Transverse colon (tissue), 4 donors: ENCODE measurements at regions not wholly inside any gene's neighbourhood (a gene's known extent, or its start where the extent isn't known, plus 50 kb on each side); places are given as distances from the start of the nearest gene placed in this dataset.

Source experiments
- DNase-seq: peaks from one replicate; pipeline ENCODE4 v3.0.0-alpha.2; 2019
- H3K27ac ChIP-seq, 4 donors: fragments of 200-600 bp; sonication (generic); 2 replicates each; pipeline ENCODE4 v1.5.1; 2016 to 2018; ENCODE audit warnings: inconsistent platforms in 4 of 4
- H3K27me3 ChIP-seq: fragments of 200-600 bp; sonication (generic); 2 replicates; pipeline ENCODE4 v1.5.1; 2017; ENCODE audit warnings: inconsistent platforms
- H3K36me3 ChIP-seq, 4 donors: fragments of 200-600 bp; sonication (generic); 2 replicates each; pipeline ENCODE4 v1.5.1; 2017 to 2019; ENCODE audit warnings: inconsistent platforms in 4 of 4
- H3K4me1 ChIP-seq, 4 donors: fragments of 200-600 bp; sonication (generic); 2 replicates each; pipeline ENCODE4 v1.5.1; 2017 to 2020; ENCODE audit warnings: inconsistent platforms in 4 of 4
- H3K4me3 ChIP-seq, 4 donors: fragments of 200-600 bp; sonication (generic); 1 replicate in 1 of 4; 2 replicates in 3 of 4; pipeline versions ENCODE4 v1.5.1 to v1.6.1; 2017 to 2019; ENCODE audit warnings: inconsistent platforms in 4 of 4
- H3K9me3 ChIP-seq, 2 donors: fragments of 200-600 bp; sonication (generic); 2 replicates each; pipeline ENCODE4 v1.5.1; 2017 to 2019; ENCODE audit warnings: inconsistent platforms in 2 of 2
- EP300 ChIP-seq: sonication (generic); formaldehyde crosslinking; IDR thresholded peaks from one replicate; pipeline ENCODE4 v1.6.1; 2017; ENCODE audit warnings: antibody characterized with exemption, low read depth
- POLR2A ChIP-seq: fragments of 450-650 bp; IDR thresholded peaks from one replicate; pipeline ENCODE4 v1.6.1; 2016; ENCODE audit warnings: antibody characterized with exemption, mild to moderate bottlenecking, moderate library complexity
- POLR2AphosphoS5 ChIP-seq, 3 donors: sonication (generic); formaldehyde crosslinking; IDR thresholded peaks; one replicate each; pipeline ENCODE4 v1.6.1; 2016; ENCODE audit warnings: antibody characterized with exemption in 3 of 3
- WGBS, 2 donors: methylation state at CpG; one replicate each; pipeline ENCODE4 v1.1.5; 2018; ENCODE audit warnings: low coverage in 1 of 2; 5-methylcytosine and 5-hydroxymethylcytosine counted together
- in situ Hi-C, 4 donors: fragments of 200-750 bp; cut with MboI; loops; one replicate each; pipeline versions ENCODE4 v1.15.0 to v1.15.1; 2017; ENCODE audit warnings: low sequenced_read_pairs in 3 of 4, low pct_ligation_motif_present in 1 of 4, low pct_unique_long_range_greater_than_20kb in 1 of 4
- intact Hi-C: fragments of 100-400 bp; cut with DNase I; formaldehyde crosslinking; loops from one replicate; pipeline ENCODE4 v1.15.1; 2023; ENCODE audit warnings: low total_unique reads
- TF ChIP-seq, protein P1 (sequence below), 5 experiments: fragments of 200-600 bp in 3 of 5; fragments of 450-650 bp in 2 of 5; sonication (generic) in 3 of 5; IDR thresholded peaks; 1 replicate in 2 of 5; 2 replicates in 3 of 5; pipeline ENCODE4 v1.5.1; 2016 to 2017; ENCODE audit warnings: antibody characterized with exemption in 5 of 5, inconsistent platforms in 3 of 5, mild to moderate bottlenecking in 2 of 5, moderate library complexity in 1 of 5

GRCh38 chr7:25805027-25805687, 346.8 kb upstream of the NFE2L3 start:
- Histone ChIP-seq H3K27me3 (no peaks in the 10 kb centered on the region), H3K27ac (peak overlapping the region in 3 of 4 donors; percentile 20 to 59 (median 55)), H3K4me3 (no peak overlapping the region), H3K4me1 (peaks cover 0 to 16% (median 5%) of the 10 kb centered on the region in 4 donors), H3K36me3 (no peaks in the 10 kb centered on the region), H3K9me3 (no peaks in the 10 kb centered on the region)
- TF ChIP-seq EP300, result no peak
- TF ChIP-seq POLR2AphosphoS5 (IDR thresholded peaks at IDR 0.05), result peak in 1 of 3 donors; percentile 5
- DNase-seq, result no peak
- 67 to 82% methylated on average over 2 to 4 of the region's 4 CpGs for WGBS, 2 donors
- in situ Hi-C loops, result no loop called here
- intact Hi-C loops, result no loop called here

DNA sequence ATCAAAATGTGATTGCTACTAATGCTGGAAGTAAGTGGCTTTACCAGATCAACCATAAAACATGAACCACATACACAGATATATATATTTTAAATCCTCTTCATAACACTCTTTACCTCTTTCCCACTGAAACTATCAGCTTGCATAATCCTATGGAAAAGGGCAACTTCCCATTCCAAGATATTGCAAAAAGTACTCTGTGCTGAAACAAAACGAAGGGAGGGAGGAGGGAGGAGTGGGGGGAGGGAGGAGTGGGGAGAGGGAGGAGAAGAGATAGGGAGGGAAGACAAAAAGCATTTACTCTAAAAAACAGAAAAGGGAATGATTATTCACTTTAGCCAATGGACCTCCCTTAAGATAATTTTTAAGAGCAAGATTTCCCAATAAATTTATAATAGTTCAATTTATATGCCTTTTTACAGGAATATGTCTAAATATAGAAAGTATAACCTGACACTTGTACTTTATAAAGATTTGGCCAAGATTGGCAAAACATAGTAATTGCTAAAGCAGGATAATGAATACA, 344.8 kb upstream of the NFE2L3 start:
- Histone ChIP-seq H3K27ac (peak overlapping the region in 2 of 4 donors; percentile 24 to 59), H3K27me3 (no peaks in the 10 kb centered on the region), H3K4me3 (no peak overlapping the region), H3K9me3 (no peaks in the 10 kb centered on the region), H3K36me3 (no peaks in the 10 kb centered on the region), H3K4me1 (peaks cover 0 to 16% (median 5%) of the 10 kb centered on the region in 4 donors)
- no peak for TF ChIP-seq EP300
- TF ChIP-seq, protein P1, sequence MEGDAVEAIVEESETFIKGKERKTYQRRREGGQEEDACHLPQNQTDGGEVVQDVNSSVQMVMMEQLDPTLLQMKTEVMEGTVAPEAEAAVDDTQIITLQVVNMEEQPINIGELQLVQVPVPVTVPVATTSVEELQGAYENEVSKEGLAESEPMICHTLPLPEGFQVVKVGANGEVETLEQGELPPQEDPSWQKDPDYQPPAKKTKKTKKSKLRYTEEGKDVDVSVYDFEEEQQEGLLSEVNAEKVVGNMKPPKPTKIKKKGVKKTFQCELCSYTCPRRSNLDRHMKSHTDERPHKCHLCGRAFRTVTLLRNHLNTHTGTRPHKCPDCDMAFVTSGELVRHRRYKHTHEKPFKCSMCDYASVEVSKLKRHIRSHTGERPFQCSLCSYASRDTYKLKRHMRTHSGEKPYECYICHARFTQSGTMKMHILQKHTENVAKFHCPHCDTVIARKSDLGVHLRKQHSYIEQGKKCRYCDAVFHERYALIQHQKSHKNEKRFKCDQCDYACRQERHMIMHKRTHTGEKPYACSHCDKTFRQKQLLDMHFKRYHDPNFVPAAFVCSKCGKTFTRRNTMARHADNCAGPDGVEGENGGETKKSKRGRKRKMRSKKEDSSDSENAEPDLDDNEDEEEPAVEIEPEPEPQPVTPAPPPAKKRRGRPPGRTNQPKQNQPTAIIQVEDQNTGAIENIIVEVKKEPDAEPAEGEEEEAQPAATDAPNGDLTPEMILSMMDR (IDR thresholded peaks at IDR 0.05), result no peak
- no peak for TF ChIP-seq POLR2AphosphoS5 (IDR thresholded peaks at IDR 0.05)
- no peak for TF ChIP-seq POLR2A
- DNase-seq, result no peak
- intact Hi-C loops, result no loop called here
- in situ Hi-C loops, result no loop called here
- WGBS, 2 donors, result 13 to 47% methylated on average over 1 of the region's 1 CpG

DNA sequence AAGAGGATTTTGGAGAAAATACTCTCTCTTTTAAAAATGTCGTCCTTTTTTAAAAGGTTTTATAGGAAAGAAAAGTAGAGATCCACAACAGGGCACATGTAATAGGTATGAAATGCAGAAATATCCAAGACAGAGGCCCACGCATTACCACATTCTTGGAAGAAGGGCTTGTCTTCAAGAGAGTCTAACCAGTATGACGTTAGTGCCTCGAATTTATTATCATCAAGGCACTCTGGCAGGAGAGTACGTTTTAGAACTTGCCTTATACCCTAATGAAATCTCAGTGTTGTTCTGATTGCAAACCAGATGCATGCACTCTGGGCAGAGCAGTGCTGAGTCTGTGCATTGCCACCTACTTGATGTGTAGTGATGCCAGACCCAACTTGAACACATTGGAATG, 342.6 kb upstream of the NFE2L3 start:
- in situ Hi-C loops (no loop called here), intact Hi-C loops (no loop called here)
- peaks cover 0 to 16% (median 5%) of the 10 kb centered on the region in 4 donors for H3K4me1 ChIP-seq
- DNase-seq, result no peak
- no peak overlapping the region for H3K4me3 ChIP-seq
- TF ChIP-seq, protein P1 (IDR thresholded peaks at IDR 0.05), result no peak
- peak in 1 of 3 donors; percentile 46 for TF ChIP-seq POLR2AphosphoS5 (IDR thresholded peaks at IDR 0.05)
- no peak for TF ChIP-seq EP300
- 71 to 79% methylated on average over 5 of the region's 5 CpGs for WGBS, 2 donors
- no peaks in the 10 kb centered on the region for H3K9me3 ChIP-seq
- H3K27me3 ChIP-seq, result no peaks in the 10 kb centered on the region
- H3K27ac ChIP-seq, result peak overlapping the region; percentile 15 to 59 (median 42)
- H3K36me3 ChIP-seq, result no peaks in the 10 kb centered on the region

- intact Hi-C loops, result no loop called here
These were observed 339.7 kb upstream of the NFE2L3 start for GRCh38 chr7:25812086-25812850.

More at GRCh38 chr7:25812086-25812850, 339.7 kb upstream of the NFE2L3 start:
- no peak overlapping the region for H3K4me3 ChIP-seq
- in situ Hi-C loops, result no loop called here
- no peak for DNase-seq
- TF ChIP-seq POLR2A, result no peak
- TF ChIP-seq, protein P1 (IDR thresholded peaks at IDR 0.05), result no peak
- TF ChIP-seq POLR2AphosphoS5 (IDR thresholded peaks at IDR 0.05), result no peak
- no peak for TF ChIP-seq EP300
- no peaks in the 10 kb centered on the region for H3K36me3 ChIP-seq
- no peak overlapping the region for H3K27ac ChIP-seq
- no peaks in the 10 kb centered on the region for H3K9me3 ChIP-seq
- H3K27me3 ChIP-seq, result no peaks in the 10 kb centered on the region
- H3K4me1 ChIP-seq, result peaks cover 0 to 14% (median 0%) of the 10 kb centered on the region in 4 donors
- 77 to 80% methylated on average over 6 to 9 of the region's 9 CpGs for WGBS, 2 donors
